HG03469 (cell line): ENCODE measurements at regions not wholly inside any gene's neighbourhood (a gene's known extent, or its start where the extent isn't known, plus 50 kb on each side); places are given as distances from the start of the nearest gene placed in this dataset.
A peak's percentile ranks its signal among the peaks of the same experiment; 100 is the strongest.

ENCODE experiments used
- ATAC-seq: cut with Tn5 transposase; IDR thresholded peaks from one replicate; pipeline ENCODE4 v1.9.1; 2021; ENCODE audit warnings: mild to moderate bottlenecking, moderate library complexity, moderate number of reproducible peaks; ENCODE audit not compliant: unreplicated experiment

GRCh38 chr20:39268981-39269461 is 306.9 kb downstream of the DHX35 start:
- peak; percentile 44 for ATAC-seq

GRCh38 chr20:39268491-39268951 is 306.4 kb downstream of the DHX35 start:
- ATAC-seq = no peak

GRCh38 chr20:39266989-39267388 is 304.8 kb downstream of the DHX35 start:
- no peak for ATAC-seq

GRCh38 chr20:39264506-39265172 is 302.5 kb downstream of the DHX35 start:
- no peak for ATAC-seq

- ATAC-seq = no peak
These were observed 300.9 kb downstream of the DHX35 start for GRCh38 chr20:39263076-39263475.

GRCh38 chr20:39259808-39260207 is 297.7 kb downstream of the DHX35 start:
- no peak for ATAC-seq

GRCh38 chr20:39259010-39259803 is 297.1 kb downstream of the DHX35 start:
- no peak for ATAC-seq

GRCh38 chr20:39258253-39258652 is 296.1 kb downstream of the DHX35 start:
- no peak for ATAC-seq

- no peak for ATAC-seq
These were observed 291.1 kb downstream of the DHX35 start for GRCh38 chr20:39253051-39253755.

GRCh38 chr20:39252035-39252434 is 289.9 kb downstream of the DHX35 start:
- ATAC-seq = no peak

- no peak for ATAC-seq
These were observed 287.7 kb downstream of the DHX35 start for GRCh38 chr20:39249798-39250197.

- ATAC-seq = no peak
These were observed 286.8 kb downstream of the DHX35 start for GRCh38 chr20:39248862-39249485.

- no peak for ATAC-seq
These were observed 286.2 kb downstream of the DHX35 start for GRCh38 chr20:39248171-39248861.

- no peak for ATAC-seq
These were observed 284.3 kb downstream of the DHX35 start for GRCh38 chr20:39246436-39246835.

- no peak for ATAC-seq
These were observed 283.7 kb downstream of the DHX35 start for GRCh38 chr20:39245685-39246311.

GRCh38 chr20:39243962-39244361 is 281.8 kb downstream of the DHX35 start:
- no peak for ATAC-seq

GRCh38 chr20:39242614-39243013 is 280.5 kb downstream of the DHX35 start:
- no peak for ATAC-seq

- no peak for ATAC-seq
These were observed 272.5 kb downstream of the DHX35 start for GRCh38 chr20:39234520-39235095.

GRCh38 chr20:39233755-39234154 is 271.6 kb downstream of the DHX35 start:
- ATAC-seq = no peak

GRCh38 chr20:39227416-39227815 is 265.3 kb downstream of the DHX35 start:
- no peak for ATAC-seq
